GM12891 (cell line): ENCODE measurements at regions not wholly inside any gene's neighbourhood (a gene's known extent, or its start where the extent isn't known, plus 50 kb on each side); places are given as distances from the start of the nearest gene placed in this dataset.

Experiments used
- DNase-seq: peaks from one replicate; pipeline ENCODE4 v3.0.0; 2011; ENCODE audit warnings: low spot score; ENCODE audit not compliant: insufficient read length
- FAIRE-seq: peaks from 2 replicates; lab custom pipeline; 2011; peaks lifted over from hg19 to GRCh38; lab: Jason Lieb, UNC
- PAX5 ChIP-seq: IDR thresholded peaks from 2 replicates; pipeline ENCODE4 v1.6.1; 2011; ENCODE audit warnings: low read length, moderate library complexity, mild to moderate bottlenecking; ENCODE audit not compliant: insufficient read depth, severe bottlenecking
- POLR2A ChIP-seq: IDR thresholded peaks from 2 replicates; pipeline ENCODE4 v1.6.1; 2011; ENCODE audit warnings: low read depth, low read length, control low read depth
- POLR2AphosphoS5 ChIP-seq: IDR thresholded peaks from 2 replicates; pipeline ENCODE4 v1.6.1; 2011; ENCODE audit warnings: low read depth, low read length, control low read depth
- POU2F2 ChIP-seq: IDR thresholded peaks from 2 replicates; pipeline ENCODE4 v1.6.1; 2011; ENCODE audit warnings: low read depth, mild to moderate bottlenecking, control low read depth, low read length, moderate library complexity
- SPI1 ChIP-seq: IDR thresholded peaks from 2 replicates; pipeline ENCODE4 v1.6.1; 2011; ENCODE audit warnings: low read depth, low read length, control low read depth
- TAF1 ChIP-seq: IDR thresholded peaks from 2 replicates; pipeline ENCODE4 v1.6.1; 2011; ENCODE audit warnings: low read depth, low read length, control low read depth

- DNase-seq = no peak
- FAIRE-seq = no peak
- TF ChIP-seq PAX5 (no peak), POLR2AphosphoS5 (no peak), POU2F2 (no peak), POLR2A (no peak), TAF1 (no peak), SPI1 (no peak)
These were observed 59.4 kb upstream of the ASIC2 start for GRCh38 chr17:33352526-33352925.

DNA sequence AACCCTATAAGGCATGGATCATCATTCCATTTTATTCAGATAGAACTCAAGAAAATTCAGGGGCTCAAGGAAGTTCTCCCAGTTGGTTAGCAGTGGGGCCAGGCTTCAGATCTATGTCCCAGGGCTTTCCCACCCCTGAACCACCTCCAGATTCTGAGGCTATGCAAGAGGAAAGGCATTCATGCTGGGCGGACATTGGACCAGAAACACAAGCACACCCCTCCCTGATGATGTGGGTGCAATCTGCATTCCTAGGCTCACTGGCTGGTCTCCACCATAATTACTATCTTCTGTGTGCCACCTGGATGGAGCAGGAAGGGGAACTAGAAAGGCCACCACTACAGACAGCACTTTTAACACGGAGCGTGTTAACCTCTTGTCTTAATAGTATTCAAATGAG lies 63.2 kb upstream of the ASIC2 start:
- no peak for FAIRE-seq
- TF ChIP-seq PAX5 = no peak
- no peak for TF ChIP-seq TAF1
- TF ChIP-seq POU2F2 = no peak
- no peak for DNase-seq

DNA sequence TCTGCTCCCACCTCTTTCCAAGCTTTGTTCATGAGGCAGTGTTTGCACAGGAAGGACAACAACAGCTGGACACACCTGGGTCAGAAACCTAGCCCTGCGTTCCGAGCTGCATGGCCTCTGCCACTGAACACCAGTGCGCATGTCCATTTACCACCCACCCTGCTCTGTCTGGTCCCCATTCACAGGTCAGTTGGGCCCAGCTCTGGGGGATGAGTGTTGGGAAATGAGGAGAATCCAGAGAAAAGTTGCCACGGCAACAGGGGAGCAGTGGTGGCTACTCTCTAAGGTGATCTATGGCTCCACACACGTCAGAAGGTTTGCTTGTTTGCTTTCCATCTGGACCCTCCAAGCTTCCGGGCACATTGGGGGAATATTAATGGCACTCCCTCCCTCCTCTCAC lies 70.4 kb upstream of the ASIC2 start:
- no peak for TF ChIP-seq SPI1
- no peak for TF ChIP-seq POLR2A
- no peak for TF ChIP-seq POLR2AphosphoS5
- TF ChIP-seq PAX5 = no peak
- no peak for TF ChIP-seq POU2F2
- TF ChIP-seq TAF1 = no peak
- FAIRE-seq = no peak
- DNase-seq = no peak

- DNase-seq = no peak
- no peak for FAIRE-seq
- TF ChIP-seq PAX5 (no peak), POLR2AphosphoS5 (no peak), POU2F2 (no peak), TAF1 (no peak), POLR2A (no peak), SPI1 (no peak)
These were observed 73.9 kb upstream of the ASIC2 start for GRCh38 chr17:33366960-33367359.

DNA sequence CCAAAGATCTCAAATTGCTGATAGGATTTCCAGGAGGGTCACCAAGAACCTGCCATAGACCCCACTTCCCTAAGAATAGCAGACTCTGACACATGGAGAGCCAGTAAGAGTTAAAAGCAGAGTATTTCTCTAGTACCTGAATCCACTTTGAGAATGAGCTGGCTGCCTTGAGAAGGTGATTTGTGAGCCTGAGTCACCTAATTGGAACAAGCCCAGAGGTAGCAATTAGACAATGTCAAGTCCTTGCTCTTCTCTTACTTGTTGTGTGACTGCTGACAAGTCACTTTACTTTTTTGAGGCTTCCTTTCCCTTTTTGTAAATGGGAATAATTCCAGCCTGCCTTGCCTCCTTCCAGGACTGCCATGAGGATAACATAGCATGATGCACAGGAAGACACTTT lies 76.1 kb upstream of the ASIC2 start:
- no peak for TF ChIP-seq PAX5
- TF ChIP-seq SPI1 = no peak
- TF ChIP-seq TAF1 = no peak
- no peak for TF ChIP-seq POU2F2
- TF ChIP-seq POLR2A = no peak
- no peak for TF ChIP-seq POLR2AphosphoS5
- FAIRE-seq (no peak), DNase-seq (no peak)

GRCh38 chr17:33369876-33370275 lies 76.8 kb upstream of the ASIC2 start:
- TF ChIP-seq POLR2A (no peak), POLR2AphosphoS5 (no peak), SPI1 (no peak), TAF1 (no peak), PAX5 (no peak), POU2F2 (no peak)
- no peak for DNase-seq
- FAIRE-seq = no peak

DNA sequence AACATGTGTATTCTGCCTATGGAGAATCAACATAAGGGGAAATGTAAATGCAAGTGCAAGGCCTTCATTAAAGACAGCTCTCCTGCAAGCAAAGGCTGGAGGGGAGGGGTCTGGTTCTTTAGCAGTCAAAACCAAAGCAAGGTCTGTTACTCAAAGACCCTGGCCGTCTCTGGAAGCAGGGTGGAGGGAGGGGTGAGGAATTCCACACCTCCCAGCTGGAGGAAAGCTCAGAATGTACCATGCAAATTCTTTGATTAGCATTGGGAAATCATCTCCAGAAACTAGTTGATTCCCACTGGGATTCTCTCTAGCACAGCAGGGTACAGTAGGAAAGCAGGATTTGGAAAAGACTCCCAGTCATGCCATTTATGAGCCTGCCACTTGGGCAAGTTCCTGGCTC lies 77.3 kb upstream of the ASIC2 start:
- DNase-seq = no peak
- no peak for FAIRE-seq
- TF ChIP-seq SPI1 (no peak), TAF1 (no peak), POLR2A (no peak)

- DNase-seq (no peak), FAIRE-seq (no peak)
- TF ChIP-seq POLR2AphosphoS5 = no peak
- TF ChIP-seq TAF1 = no peak
- no peak for TF ChIP-seq PAX5
- TF ChIP-seq SPI1 = no peak
- no peak for TF ChIP-seq POLR2A
- no peak for TF ChIP-seq POU2F2
These were observed 78.3 kb upstream of the ASIC2 start for GRCh38 chr17:33371377-33371776.

GRCh38 chr17:33373273-33373672 lies 80.2 kb upstream of the ASIC2 start:
- FAIRE-seq (no peak), DNase-seq (no peak)

GRCh38 chr17:33375103-33375502 lies 82.0 kb upstream of the ASIC2 start:
- TF ChIP-seq TAF1 = no peak
- no peak for FAIRE-seq

More at GRCh38 chr17:33373273-33373672, 80.2 kb upstream of the ASIC2 start:
- no peak for TF ChIP-seq POU2F2
- no peak for TF ChIP-seq PAX5
- TF ChIP-seq POLR2A = no peak
- no peak for TF ChIP-seq POLR2AphosphoS5
- TF ChIP-seq TAF1 = no peak
- TF ChIP-seq SPI1 = no peak

GRCh38 chr17:33375783-33376182 lies 82.7 kb upstream of the ASIC2 start:
- TF ChIP-seq SPI1 = no peak
- TF ChIP-seq POLR2AphosphoS5 = no peak
- TF ChIP-seq TAF1 = no peak
- TF ChIP-seq PAX5 = no peak
- TF ChIP-seq POLR2A = no peak
- TF ChIP-seq POU2F2 = no peak
- FAIRE-seq (no peak), DNase-seq (no peak)

More at GRCh38 chr17:33375103-33375502, 82.0 kb upstream of the ASIC2 start:
- no peak for DNase-seq

- FAIRE-seq (no peak), DNase-seq (no peak)
- TF ChIP-seq PAX5 (no peak), TAF1 (no peak), POLR2AphosphoS5 (no peak), POLR2A (no peak), SPI1 (no peak), POU2F2 (no peak)
These were observed 84.9 kb upstream of the ASIC2 start for GRCh38 chr17:33377837-33378595.
